Kidney (tissue), 13 donors: ENCODE measurements at regions not wholly inside any gene's neighbourhood (a gene's known extent, or its start where the extent isn't known, plus 50 kb on each side); places are given as distances from the start of the nearest gene placed in this dataset.

Experiments used
- DNase-seq, 5 donors: peaks; one replicate each; pipeline ENCODE4 v3.0.0-alpha.2; 2013 to 2020
- FAIRE-seq: peaks from 2 replicates; lab custom pipeline; 2012; peaks lifted over from hg19 to GRCh38; lab: Jason Lieb, UNC
- H3K27ac ChIP-seq, 2 donors: one replicate each; pipeline ENCODE4 v1.7.0; 2013; ENCODE audit warnings: low read depth in 2 of 2, low read length in 2 of 2, inconsistent platforms in 1 of 2
- H3K27me3 ChIP-seq: one replicate; pipeline ENCODE4 v1.7.1; 2013; ENCODE audit warnings: low read length, inconsistent platforms; ENCODE audit not compliant: control insufficient read depth, insufficient read depth
- H3K36me3 ChIP-seq, 3 donors: one replicate each; pipeline versions ENCODE4 v1.7.0 to v1.7.1; 2013; ENCODE audit warnings: low read length in 3 of 3, control low read depth in 1 of 3, inconsistent platforms in 1 of 3; ENCODE audit not compliant: insufficient read depth in 3 of 3, control insufficient read depth in 2 of 3
- H3K4me1 ChIP-seq, 3 donors: one replicate each; pipeline versions ENCODE4 v1.7.0 to v1.7.1; 2013; ENCODE audit warnings: low read length in 3 of 3, inconsistent platforms in 1 of 3, low read depth in 1 of 3; ENCODE audit not compliant: control insufficient read depth in 2 of 3, insufficient read depth in 2 of 3
- H3K4me3 ChIP-seq, 3 donors: one replicate each; pipeline versions ENCODE4 v1.7.0 to v1.8.1; 2013; ENCODE audit warnings: low read length in 3 of 3, control low read depth in 1 of 3, inconsistent platforms in 1 of 3
- H3K9ac ChIP-seq, 3 donors: one replicate each; pipeline versions ENCODE4 v1.7.0 to v1.7.1; 2013; ENCODE audit warnings: low read length in 3 of 3, control low read depth in 1 of 3, inconsistent platforms in 1 of 3
- H3K9me3 ChIP-seq, 3 donors: one replicate each; pipeline versions ENCODE4 v1.7.0 to v1.7.1; 2013; ENCODE audit warnings: low read length in 3 of 3, control low read depth in 1 of 3, inconsistent platforms in 1 of 3; ENCODE audit not compliant: control insufficient read depth in 2 of 3, insufficient read depth in 1 of 3
- CTCF ChIP-seq: IDR thresholded peaks from 3 replicates; pipeline ENCODE4 v1.5.1; 2012; ENCODE audit warnings: mild to moderate bottlenecking, moderate library complexity, borderline replicate concordance; ENCODE audit not compliant: insufficient read depth; ENCODE audit errors: extremely low read depth
- intact Hi-C: fragments of 100-400 bp; cut with DNase I; formaldehyde crosslinking; loops from one replicate; pipeline ENCODE4 v1.11.1; 2022
- donor health status: control.
- donor health status: control.
- donor health status: control.
- donor health status: control.
- donor health status: control.
- donor health status: DM: yes; HTN: yes; CAD: no.
- donor health status: Normal renal cell carcinoma (clear cell type).

- Histone ChIP-seq H3K9me3 (no peaks in the 10 kb centered on the region), H3K27me3 (no peaks in the 10 kb centered on the region), H3K36me3 (no peaks in the 10 kb centered on the region), H3K27ac (no peak overlapping the region), H3K4me1 (no peaks in the 10 kb centered on the region), H3K4me3 (no peak overlapping the region), H3K9ac (no peak overlapping the region)
- intact Hi-C loops: no loop called here
- TF ChIP-seq CTCF: no peak
- no peak for FAIRE-seq
- DNase-seq: no peak
These were observed 161.9 kb downstream of the WSCD1 start for GRCh38 chr17:6231886-6232731.

- intact Hi-C loops: no loop called here
- Histone ChIP-seq H3K9ac (no peak overlapping the region), H3K27me3 (no peaks in the 10 kb centered on the region), H3K36me3 (no peaks in the 10 kb centered on the region), H3K9me3 (no peaks in the 10 kb centered on the region), H3K27ac (no peak overlapping the region), H3K4me3 (no peak overlapping the region), H3K4me1 (no peaks in the 10 kb centered on the region)
- TF ChIP-seq CTCF: no peak
- DNase-seq (no peak), FAIRE-seq (no peak)
These were observed 161.3 kb downstream of the WSCD1 start for GRCh38 chr17:6231465-6231864.

GRCh38 chr17:6218333-6218732 lies 148.2 kb downstream of the WSCD1 start:
- Histone ChIP-seq H3K27ac (no peak overlapping the region), H3K9ac (no peak overlapping the region), H3K27me3 (no peaks in the 10 kb centered on the region), H3K4me3 (no peak overlapping the region), H3K9me3 (peaks cover 0 to 6% (median 2%) of the 10 kb centered on the region in 3 donors), H3K4me1 (no peaks in the 10 kb centered on the region), H3K36me3 (no peaks in the 10 kb centered on the region)
- no peak for TF ChIP-seq CTCF
- intact Hi-C loops: no loop called here
- FAIRE-seq (no peak), DNase-seq (no peak)
